ENCODE measurements at regions not wholly inside any gene's neighbourhood (a gene's known extent, or its start where the extent isn't known, plus 50 kb on each side); places are given as distances from the start of the nearest gene placed in this dataset.

GRCh38 chr7:19928247-19928646 is 154.8 kb upstream of the TMEM196 start:
- no peaks in the 10 kb centered on the region for H4K20me1 ChIP-seq (replicated peaks; ENCODE audit: insufficient read depth)
- H3K27ac ChIP-seq (ENCODE audit: low read depth) = no peak overlapping the region
- Mint-ChIP-seq H3K4me3 (no peak overlapping the region), H3K27me3 (ENCODE audit: insufficient read depth, low read depth, poor library complexity) (no peaks in the 10 kb centered on the region), H3K27ac (no peak overlapping the region), H3K36me3 (ENCODE audit: low read depth) (no peaks in the 10 kb centered on the region), H3K4me1 (no peaks in the 10 kb centered on the region), H3K9me3 (no peaks in the 10 kb centered on the region)
- no peak overlapping the region for H2AFZ ChIP-seq
- no peak overlapping the region for H3K4me3 ChIP-seq
- H3K36me3 ChIP-seq (ENCODE audit: insufficient read depth) = no peaks in the 10 kb centered on the region; the same call in 1 of the 2 replicates
- no peaks in the 10 kb centered on the region for H3K4me1 ChIP-seq (ENCODE audit: insufficient read depth)
- no peak overlapping the region for H3K4me2 ChIP-seq
- no peaks in the 10 kb centered on the region for H3K27me3 ChIP-seq (ENCODE audit: insufficient read depth)
- no peak for ATAC-seq
- DNase-seq (ENCODE audit: low spot score) = no peak
- H3K9me2 ChIP-seq (ENCODE audit: insufficient read depth) = no peaks in the 10 kb centered on the region
- TF ChIP-seq REST (IDR thresholded peaks at IDR 0.05; ENCODE audit: unreplicated experiment) = no peak
- no peak for TF ChIP-seq ETS1 (IDR thresholded peaks at IDR 0.05)
- TF ChIP-seq ZNF331 (CRISPR knock-in tag; IDR thresholded peaks at IDR 0.05; ENCODE audit: low read depth) = no peak
- TF ChIP-seq CTCF (conservative IDR thresholded peaks at IDR 0.05; ENCODE audit: low read depth in 2 of 2) = no peak
- no peak for TF ChIP-seq POLR2AphosphoS5 (IDR thresholded peaks at IDR 0.05; ENCODE audit: low read depth)
- TF ChIP-seq STAT1 (IDR thresholded peaks at IDR 0.05; ENCODE audit: unreplicated experiment) = no peak
- no peak for TF ChIP-seq NANOG (IDR thresholded peaks at IDR 0.05; ENCODE audit: borderline replicate concordance)
- TF ChIP-seq JUNB (IDR thresholded peaks at IDR 0.05; ENCODE audit: unreplicated experiment) = no peak
- no peak for TF ChIP-seq CREB1 (CRISPR knock-in tag; IDR thresholded peaks at IDR 0.05; ENCODE audit: low read depth)
- TF ChIP-seq ZNF114 (CRISPR knock-in tag; IDR thresholded peaks at IDR 0.05) = no peak
- TF ChIP-seq EZH2phosphoT487 (IDR thresholded peaks at IDR 0.05; ENCODE audit: unreplicated experiment) = no peak
- TF ChIP-seq EZH2 (IDR thresholded peaks at IDR 0.05; ENCODE audit: low read depth, unreplicated experiment) = no peak
- no peak for TF ChIP-seq ZNF462 (CRISPR knock-in tag; IDR thresholded peaks at IDR 0.05)
- no peaks in the 10 kb centered on the region for H3K79me2 ChIP-seq (replicated peaks; ENCODE audit: insufficient read depth)
- H3F3A ChIP-seq (replicated peaks; ENCODE audit: low read depth) = no peaks in the 10 kb centered on the region

All from GM23338 (cell line).